IMR-90 (cell line): ENCODE measurements at regions not wholly inside any gene's neighbourhood (a gene's known extent, or its start where the extent isn't known, plus 50 kb on each side); places are given as distances from the start of the nearest gene placed in this dataset.

Experiments used
- ATAC-seq: fragments of 200-7000 bp; cut with Tn5 transposase; 2 replicates; pipeline ENCODE4 v1.9.1; 2020; ENCODE audit warnings: low read depth, mild to moderate bottlenecking, moderate library complexity
- BruUV-seq: library from RNA; stranded (reverse); fragments of 400-500 nt; replicated peaks from 2 replicates; lab custom pipeline; 2021; lab: Mats Ljungman, UMichigan
- CTCF ChIA-PET: fragments of 300-600 bp; formaldehyde crosslinking; extraction: SDS; loops from one replicate; lab custom pipeline; 2021; ENCODE audit warnings: antibody characterized with exemption; lab: Yijun Ruan, JAX
- POLR2A ChIA-PET: fragments of 300-600 bp; sonication (Branson Sonifier 250); formaldehyde crosslinking; loops from one replicate; lab custom pipeline; 2022; ENCODE audit warnings: antibody characterized with exemption; ENCODE audit not compliant: unreplicated experiment; lab: Charles Lee
- DNase-seq: peaks from one replicate; pipeline ENCODE4 v3.0.0; 2013
- H2AFZ ChIP-seq: replicated peaks from 2 replicates; pipeline ENCODE3; 2013; ENCODE audit warnings: low read length, mild to moderate bottlenecking; ENCODE audit not compliant: poor library complexity
- H2AK5ac ChIP-seq: 2 replicates; pipeline ENCODE4 v1.6.1; 2013; ENCODE audit warnings: low read depth, low read length, inconsistent platforms
- H2AK9ac ChIP-seq: replicated peaks from 2 replicates; pipeline ENCODE3; 2013; ENCODE audit warnings: mild to moderate bottlenecking, low read depth, low read length, moderate library complexity; ENCODE audit not compliant: poor library complexity
- H2BK120ac ChIP-seq: 2 replicates; pipeline ENCODE4 v1.6.1; 2013; ENCODE audit warnings: low read depth, low read length, inconsistent platforms
- H2BK15ac ChIP-seq: 3 replicates; pipeline ENCODE4 v1.6.1; 2013; ENCODE audit warnings: low read depth, low read length, inconsistent platforms
- H2BK20ac ChIP-seq: 2 replicates; pipeline ENCODE4 v1.6.1; 2013; ENCODE audit warnings: low read depth, mild to moderate bottlenecking, inconsistent platforms, low read length, moderate library complexity
- H2BK5ac ChIP-seq: 2 replicates; pipeline ENCODE4 v1.6.1; 2013; ENCODE audit warnings: mild to moderate bottlenecking, low read depth, low read length, inconsistent platforms; ENCODE audit not compliant: poor library complexity, severe bottlenecking
- H3K14ac ChIP-seq: replicated peaks from 2 replicates; pipeline ENCODE4 v1.6.1; 2013; ENCODE audit warnings: low read depth, low read length, inconsistent platforms
- H3K18ac ChIP-seq: 2 replicates; pipeline ENCODE4 v1.6.1; 2013; ENCODE audit warnings: low read depth, low read length, control low read depth
- H3K23ac ChIP-seq: 2 replicates; pipeline ENCODE4 v1.6.1; 2013; ENCODE audit warnings: low read depth, low read length, inconsistent platforms
- H3K27ac ChIP-seq: 2 replicates; pipeline ENCODE4 v1.5.1; 2013; ENCODE audit warnings: mild to moderate bottlenecking, control low read depth, low read length; ENCODE audit not compliant: insufficient read depth
- H3K27me3 ChIP-seq: 2 replicates; pipeline ENCODE4 v1.6.1; 2013; ENCODE audit warnings: low read length; ENCODE audit not compliant: control insufficient read depth, insufficient read depth
- H3K36me3 ChIP-seq: 2 replicates; pipeline ENCODE4 v1.6.1; 2013; ENCODE audit warnings: low read length, mixed read lengths; ENCODE audit not compliant: control insufficient read depth, insufficient read depth
- H3K4ac ChIP-seq: 2 replicates; pipeline ENCODE4 v1.6.1; 2013; ENCODE audit warnings: low read depth, low read length, inconsistent platforms
- H3K4me1 ChIP-seq: 2 replicates; pipeline ENCODE4 v1.6.1; 2013; ENCODE audit warnings: low read length, mixed read lengths; ENCODE audit not compliant: control insufficient read depth, insufficient read depth
- H3K4me2 ChIP-seq: 2 replicates; pipeline ENCODE4 v1.6.1; 2013; ENCODE audit warnings: low read depth, mild to moderate bottlenecking, control low read depth, low read length, moderate library complexity
- H3K4me3 ChIP-seq: 2 replicates; pipeline ENCODE4 v1.5.1; 2013; ENCODE audit warnings: low read depth, mild to moderate bottlenecking, control low read depth, low read length, moderate library complexity; ENCODE audit not compliant: insufficient read depth
- H3K56ac ChIP-seq: 2 replicates; pipeline ENCODE4 v1.6.1; 2013; ENCODE audit warnings: low read length, inconsistent platforms; ENCODE audit not compliant: insufficient read depth; ENCODE audit errors: extremely low read depth
- H3K79me1 ChIP-seq, 2 experiments: 2 replicates each; pipeline ENCODE4 v1.6.1; 2013; ENCODE audit warnings: low read length in 2 of 2, inconsistent platforms in 1 of 2, low read depth in 1 of 2
- H3K9ac ChIP-seq: 2 replicates; pipeline ENCODE4 v1.6.1; 2013; ENCODE audit warnings: low read depth, low read length, control low read depth
- H3K9me1 ChIP-seq: 2 replicates; pipeline ENCODE4 v1.6.1; 2013; ENCODE audit warnings: low read length, inconsistent platforms; ENCODE audit not compliant: insufficient read depth
- H3K9me3 ChIP-seq: 2 replicates; pipeline ENCODE4 v1.6.1; 2013; ENCODE audit warnings: low read length; ENCODE audit not compliant: control insufficient read depth, insufficient read depth
- H4K20me1 ChIP-seq: 2 replicates; pipeline ENCODE4 v1.6.1; 2013; ENCODE audit warnings: low read length, inconsistent platforms; ENCODE audit not compliant: insufficient read depth
- H4K5ac ChIP-seq: 2 replicates; pipeline ENCODE4 v1.6.1; 2013; ENCODE audit warnings: mild to moderate bottlenecking, low read depth, low read length, control low read depth
- H4K8ac ChIP-seq, 2 experiments: 2 replicates each; pipeline ENCODE4 v1.6.1; 2013; ENCODE audit warnings: low read depth in 2 of 2, low read length in 2 of 2, control low read depth in 1 of 2, inconsistent platforms in 1 of 2
- H4K91ac ChIP-seq: 2 replicates; pipeline ENCODE4 v1.6.1; 2013; ENCODE audit warnings: low read depth, low read length, inconsistent platforms; ENCODE audit not compliant: insufficient read depth
- BHLHE40 ChIP-seq: fragments of 150-350 bp; IDR thresholded peaks from 2 replicates; pipeline ENCODE4 v1.6.1; 2016; ENCODE audit warnings: mild to moderate bottlenecking, low read depth, low read length
- CEBPB ChIP-seq: IDR thresholded peaks from 2 replicates; pipeline ENCODE4 v1.6.1; 2012; ENCODE audit warnings: low read depth, low read length, improper control_type of control experiment
- CHD1 ChIP-seq: IDR thresholded peaks from 2 replicates; pipeline ENCODE4 v1.6.1; 2012; ENCODE audit warnings: low read depth, low read length, improper control_type of control experiment
- FOS ChIP-seq: fragments of 150-350 bp; IDR thresholded peaks from 2 replicates; pipeline ENCODE4 v1.6.1; 2016; ENCODE audit warnings: low read depth, low read length
- MAFK ChIP-seq: IDR thresholded peaks from 2 replicates; pipeline ENCODE4 v1.6.1; 2012; ENCODE audit warnings: low read depth, low read length, improper control_type of control experiment
- MAZ ChIP-seq: IDR thresholded peaks from 2 replicates; pipeline ENCODE4 v1.6.1; 2012; ENCODE audit warnings: low read depth, mild to moderate bottlenecking, low read length, improper control_type of control experiment, moderate library complexity, borderline replicate concordance
- MXI1 ChIP-seq: IDR thresholded peaks from 2 replicates; pipeline ENCODE4 v1.6.1; 2012; ENCODE audit warnings: low read depth, mild to moderate bottlenecking, low read length, moderate library complexity, borderline replicate concordance
- POLR2A ChIP-seq: IDR thresholded peaks from 2 replicates; pipeline ENCODE4 v1.6.1; 2012; ENCODE audit warnings: mild to moderate bottlenecking, low read depth, low read length
- RAD21 ChIP-seq: IDR thresholded peaks from 2 replicates; pipeline ENCODE4 v1.6.1; 2012; ENCODE audit warnings: low read length, improper control_type of control experiment
- RCOR1 ChIP-seq: IDR thresholded peaks from 2 replicates; pipeline ENCODE4 v1.6.1; 2012; ENCODE audit warnings: mild to moderate bottlenecking, low read length, improper control_type of control experiment; ENCODE audit not compliant: insufficient replicate concordance
- RFX5 ChIP-seq: IDR thresholded peaks from 2 replicates; pipeline ENCODE4 v1.8.0; 2012; ENCODE audit warnings: low read depth, mild to moderate bottlenecking, low read length, moderate library complexity
- SMC3 ChIP-seq: fragments of 150-350 bp; IDR thresholded peaks from 2 replicates; pipeline ENCODE4 v1.6.1; 2016; ENCODE audit warnings: low read depth, mild to moderate bottlenecking, antibody characterized with exemption, low read length, moderate library complexity
- WGBS, 2 experiments: methylation state at CpG; one replicate each; pipeline versions ENCODE4 v1.1.5 to v1.1.7; 2013; ENCODE audit warnings: missing lambda C conversion rate in 2 of 2; ENCODE audit not compliant: insufficient read length in 1 of 2; ENCODE audit errors: extremely low coverage in 2 of 2; 5-methylcytosine and 5-hydroxymethylcytosine counted together
- dilution Hi-C: fragments of 300-500 bp; cut with HindIII; formaldehyde crosslinking; loops from one replicate; pipeline ENCODE4 v1.14.3; 2018; ENCODE audit warnings: low sequenced_read_pairs; ENCODE audit not compliant: unreplicated experiment
- in situ Hi-C: fragments of 300-500 bp; cut with MboI; formaldehyde crosslinking; loops from 3 replicates; pipeline ENCODE4 v1.14.3; 2019; ENCODE audit warnings: low sequenced_read_pairs, inconsistent platforms, mixed read lengths
- intact Hi-C: fragments of 100-400 bp; cut with micrococcal nuclease; formaldehyde crosslinking; loops from 2 replicates; pipeline ENCODE4 v1.10.0; 2022
- TF ChIP-seq, protein P1 (sequence below): conservative IDR thresholded peaks from 2 replicates; pipeline ENCODE4 v1.5.1; 2012; ENCODE audit warnings: mild to moderate bottlenecking, low read depth, low read length, improper control_type of control experiment
- TF ChIP-seq, protein P2 (sequence below): fragments of 150-350 bp; IDR thresholded peaks from 2 replicates; pipeline ENCODE4 v1.6.1; 2017; ENCODE audit warnings: mild to moderate bottlenecking, antibody characterized with exemption, low read length, low read depth
- TF ChIP-seq, protein P3 (sequence below): fragments of 150-350 bp; IDR thresholded peaks from 2 replicates; pipeline ENCODE4 v1.6.1; 2016; ENCODE audit warnings: low read depth, mild to moderate bottlenecking, low read length, moderate library complexity, borderline replicate concordance

DNA sequence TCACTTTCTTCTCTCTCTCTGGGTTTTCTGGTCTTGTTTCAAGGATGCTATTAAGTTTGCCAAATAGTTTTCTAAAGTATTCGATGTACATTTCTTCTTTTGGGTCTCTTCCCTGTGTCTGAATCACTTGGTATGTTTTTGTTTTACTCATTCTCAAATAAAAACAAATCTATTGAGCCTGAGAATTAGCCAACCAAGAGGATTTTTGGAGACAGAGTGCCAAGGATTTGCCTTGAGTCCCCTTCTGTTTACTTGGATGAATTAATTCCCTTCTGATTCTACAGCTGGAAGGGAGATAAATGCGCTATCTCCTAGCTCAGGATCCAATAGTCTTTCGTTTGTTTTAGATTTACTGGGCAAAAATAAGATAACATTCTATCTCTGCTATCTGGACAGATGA, 255.5 kb downstream of the SYT10 start:
- no peak overlapping the region for H3K14ac ChIP-seq
- no peak overlapping the region for H2BK15ac ChIP-seq
- H4K8ac ChIP-seq: no peak overlapping the region
- CTCF ChIA-PET: no interaction called here
- no peaks in the 10 kb centered on the region for H3K79me1 ChIP-seq
- H4K91ac ChIP-seq: no peak overlapping the region
- intact Hi-C loops: no loop called here
- no peaks in the 10 kb centered on the region for H3K9me1 ChIP-seq
- POLR2A ChIA-PET: no interaction called here
- no TSS peak for BruUV-seq
- no peak overlapping the region for H3K4me2 ChIP-seq
- H3K4ac ChIP-seq: no peak overlapping the region
- no peaks in the 10 kb centered on the region for H3K4me1 ChIP-seq
- in situ Hi-C loops: no loop called here
- H3K23ac ChIP-seq: no peak overlapping the region
- ATAC-seq: no peak
- no peak overlapping the region for H3K18ac ChIP-seq
- no peaks in the 10 kb centered on the region for H4K20me1 ChIP-seq
- H2BK20ac ChIP-seq: no peak overlapping the region
- WGBS, 2 experiments: no CpG with 5 or more reads among the region's 3 CpGs
- no peak overlapping the region for H3K56ac ChIP-seq
- peaks cover 4% of the 10 kb centered on the region for H3K9me3 ChIP-seq
- H3K27me3 ChIP-seq: no peaks in the 10 kb centered on the region
- no peak overlapping the region for H2BK5ac ChIP-seq
- H2AFZ ChIP-seq: no peak overlapping the region
- TF ChIP-seq, protein P1, sequence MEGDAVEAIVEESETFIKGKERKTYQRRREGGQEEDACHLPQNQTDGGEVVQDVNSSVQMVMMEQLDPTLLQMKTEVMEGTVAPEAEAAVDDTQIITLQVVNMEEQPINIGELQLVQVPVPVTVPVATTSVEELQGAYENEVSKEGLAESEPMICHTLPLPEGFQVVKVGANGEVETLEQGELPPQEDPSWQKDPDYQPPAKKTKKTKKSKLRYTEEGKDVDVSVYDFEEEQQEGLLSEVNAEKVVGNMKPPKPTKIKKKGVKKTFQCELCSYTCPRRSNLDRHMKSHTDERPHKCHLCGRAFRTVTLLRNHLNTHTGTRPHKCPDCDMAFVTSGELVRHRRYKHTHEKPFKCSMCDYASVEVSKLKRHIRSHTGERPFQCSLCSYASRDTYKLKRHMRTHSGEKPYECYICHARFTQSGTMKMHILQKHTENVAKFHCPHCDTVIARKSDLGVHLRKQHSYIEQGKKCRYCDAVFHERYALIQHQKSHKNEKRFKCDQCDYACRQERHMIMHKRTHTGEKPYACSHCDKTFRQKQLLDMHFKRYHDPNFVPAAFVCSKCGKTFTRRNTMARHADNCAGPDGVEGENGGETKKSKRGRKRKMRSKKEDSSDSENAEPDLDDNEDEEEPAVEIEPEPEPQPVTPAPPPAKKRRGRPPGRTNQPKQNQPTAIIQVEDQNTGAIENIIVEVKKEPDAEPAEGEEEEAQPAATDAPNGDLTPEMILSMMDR: no peak
- TF ChIP-seq SMC3 (no peak), CEBPB (no peak), CHD1 (no peak), FOS (no peak), BHLHE40 (no peak), RAD21 (no peak), POLR2A (no peak), MXI1 (no peak), RCOR1 (no peak), RFX5 (no peak), MAFK (no peak), MAZ (no peak)
- TF ChIP-seq, protein P2, sequence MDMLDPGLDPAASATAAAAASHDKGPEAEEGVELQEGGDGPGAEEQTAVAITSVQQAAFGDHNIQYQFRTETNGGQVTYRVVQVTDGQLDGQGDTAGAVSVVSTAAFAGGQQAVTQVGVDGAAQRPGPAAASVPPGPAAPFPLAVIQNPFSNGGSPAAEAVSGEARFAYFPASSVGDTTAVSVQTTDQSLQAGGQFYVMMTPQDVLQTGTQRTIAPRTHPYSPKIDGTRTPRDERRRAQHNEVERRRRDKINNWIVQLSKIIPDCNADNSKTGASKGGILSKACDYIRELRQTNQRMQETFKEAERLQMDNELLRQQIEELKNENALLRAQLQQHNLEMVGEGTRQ: no peak
- TF ChIP-seq, protein P3, sequence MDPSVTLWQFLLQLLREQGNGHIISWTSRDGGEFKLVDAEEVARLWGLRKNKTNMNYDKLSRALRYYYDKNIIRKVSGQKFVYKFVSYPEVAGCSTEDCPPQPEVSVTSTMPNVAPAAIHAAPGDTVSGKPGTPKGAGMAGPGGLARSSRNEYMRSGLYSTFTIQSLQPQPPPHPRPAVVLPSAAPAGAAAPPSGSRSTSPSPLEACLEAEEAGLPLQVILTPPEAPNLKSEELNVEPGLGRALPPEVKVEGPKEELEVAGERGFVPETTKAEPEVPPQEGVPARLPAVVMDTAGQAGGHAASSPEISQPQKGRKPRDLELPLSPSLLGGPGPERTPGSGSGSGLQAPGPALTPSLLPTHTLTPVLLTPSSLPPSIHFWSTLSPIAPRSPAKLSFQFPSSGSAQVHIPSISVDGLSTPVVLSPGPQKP: no peak
- H2BK120ac ChIP-seq: no peak overlapping the region
- no peak overlapping the region for H3K9ac ChIP-seq
- no peak overlapping the region for H2AK5ac ChIP-seq
- H3K27ac ChIP-seq: no peak overlapping the region
- H2AK9ac ChIP-seq: no peak overlapping the region
- DNase-seq: no peak
- H4K5ac ChIP-seq: no peak overlapping the region
- dilution Hi-C loops: no loop called here
- H3K4me3 ChIP-seq: no peak overlapping the region
- H3K36me3 ChIP-seq: no peaks in the 10 kb centered on the region
